Calu3 (cell line): ENCODE measurements at regions not wholly inside any gene's neighbourhood (a gene's known extent, or its start where the extent isn't known, plus 50 kb on each side); places are given as distances from the start of the nearest gene placed in this dataset.

Experiments used
- BruUV-seq: library from RNA; stranded (reverse); fragments of 400-500 nt; replicated peaks from 2 replicates; lab custom pipeline; 2021; lab: Mats Ljungman, UMichigan
- CTCF ChIA-PET: fragments of 300-600 bp; sonication (Branson Sonifier 250); formaldehyde crosslinking; loops from one replicate; lab custom pipeline; 2022; ENCODE audit warnings: antibody characterized with exemption; lab: Charles Lee
- DNase-seq: peaks from one replicate; pipeline ENCODE4 v3.0.0; 2022
- H3K27ac Mint-ChIP-seq: one replicate; pipeline ENCODE4 v1.8.0; 2022; ENCODE audit warnings: mixed read lengths; ENCODE audit not compliant: unreplicated experiment
- H3K27me3 Mint-ChIP-seq: one replicate; pipeline ENCODE4 v1.8.0; 2022; ENCODE audit warnings: mixed read lengths; ENCODE audit not compliant: unreplicated experiment
- H3K36me3 Mint-ChIP-seq: one replicate; pipeline ENCODE4 v1.8.0; 2022; ENCODE audit warnings: mild to moderate bottlenecking, moderate library complexity, mixed read lengths; ENCODE audit not compliant: insufficient read depth, unreplicated experiment
- H3K4me1 Mint-ChIP-seq: one replicate; pipeline ENCODE4 v1.8.0; 2022; ENCODE audit warnings: mild to moderate bottlenecking, low read depth, mixed read lengths; ENCODE audit not compliant: unreplicated experiment
- H3K4me3 Mint-ChIP-seq: one replicate; pipeline ENCODE4 v1.8.0; 2022; ENCODE audit warnings: mild to moderate bottlenecking, low read depth, moderate library complexity, mixed read lengths; ENCODE audit not compliant: unreplicated experiment
- H3K9me3 Mint-ChIP-seq: one replicate; pipeline ENCODE4 v1.8.0; 2022; ENCODE audit warnings: low read depth, mixed read lengths; ENCODE audit not compliant: unreplicated experiment
- intact Hi-C: fragments of 100-400 bp; cut with micrococcal nuclease; formaldehyde crosslinking; loops from one replicate; pipeline ENCODE4 v1.10.0; 2022; ENCODE audit not compliant: unreplicated experiment
- TF ChIP-seq, protein P1 (sequence below): fragments of 200-600 bp; IDR thresholded peaks from one replicate; pipeline ENCODE4 v1.8.0; 2022; ENCODE audit warnings: antibody characterized with exemption; ENCODE audit not compliant: unreplicated experiment

DNA sequence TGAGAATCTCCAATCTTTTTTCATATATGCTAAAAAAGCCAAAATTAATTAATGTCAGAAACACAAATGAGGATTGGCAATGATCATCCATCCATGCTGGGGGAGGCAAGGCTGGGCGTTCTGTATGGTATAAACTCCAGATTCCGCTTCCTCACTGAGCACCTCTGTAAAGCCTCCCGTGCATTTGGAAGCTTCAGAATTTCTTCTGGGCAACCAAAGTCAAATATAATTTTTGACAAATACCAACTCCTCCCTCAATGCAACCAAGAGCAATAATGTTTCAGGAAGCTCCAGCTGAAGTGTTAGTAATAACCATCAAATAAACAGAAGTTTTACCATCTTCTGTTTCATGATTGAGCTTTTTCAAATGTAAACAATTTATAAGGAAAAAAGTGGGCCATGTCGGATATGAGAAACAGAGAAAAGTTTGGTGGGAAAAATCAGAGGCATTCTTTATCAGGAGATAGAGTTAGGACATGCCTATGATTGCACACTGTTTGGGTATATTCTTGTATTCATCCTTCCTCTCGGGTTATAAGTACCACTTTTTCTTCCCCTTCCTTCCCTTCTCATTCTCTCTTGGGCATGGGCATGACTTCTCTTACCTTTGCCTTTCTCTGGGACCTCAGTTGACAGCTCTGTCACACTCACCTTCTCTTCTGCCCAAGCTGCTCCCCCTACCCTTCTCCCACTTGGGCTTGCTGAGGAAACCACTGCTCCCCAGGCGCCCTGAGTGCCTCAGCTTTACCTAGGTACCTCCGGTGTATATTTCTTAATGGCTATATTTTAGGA, 149.5 kb upstream of the ZEB2 start:
- Mint-ChIP-seq H3K27ac (no peak overlapping the region), H3K27me3 (no peaks in the 10 kb centered on the region), H3K4me3 (no peak overlapping the region), H3K4me1 (no peaks in the 10 kb centered on the region), H3K36me3 (no peaks in the 10 kb centered on the region), H3K9me3 (no peaks in the 10 kb centered on the region)
- BruUV-seq: no TSS peak
- CTCF ChIA-PET: no interaction called here
- no peak for DNase-seq
- TF ChIP-seq, protein P1, sequence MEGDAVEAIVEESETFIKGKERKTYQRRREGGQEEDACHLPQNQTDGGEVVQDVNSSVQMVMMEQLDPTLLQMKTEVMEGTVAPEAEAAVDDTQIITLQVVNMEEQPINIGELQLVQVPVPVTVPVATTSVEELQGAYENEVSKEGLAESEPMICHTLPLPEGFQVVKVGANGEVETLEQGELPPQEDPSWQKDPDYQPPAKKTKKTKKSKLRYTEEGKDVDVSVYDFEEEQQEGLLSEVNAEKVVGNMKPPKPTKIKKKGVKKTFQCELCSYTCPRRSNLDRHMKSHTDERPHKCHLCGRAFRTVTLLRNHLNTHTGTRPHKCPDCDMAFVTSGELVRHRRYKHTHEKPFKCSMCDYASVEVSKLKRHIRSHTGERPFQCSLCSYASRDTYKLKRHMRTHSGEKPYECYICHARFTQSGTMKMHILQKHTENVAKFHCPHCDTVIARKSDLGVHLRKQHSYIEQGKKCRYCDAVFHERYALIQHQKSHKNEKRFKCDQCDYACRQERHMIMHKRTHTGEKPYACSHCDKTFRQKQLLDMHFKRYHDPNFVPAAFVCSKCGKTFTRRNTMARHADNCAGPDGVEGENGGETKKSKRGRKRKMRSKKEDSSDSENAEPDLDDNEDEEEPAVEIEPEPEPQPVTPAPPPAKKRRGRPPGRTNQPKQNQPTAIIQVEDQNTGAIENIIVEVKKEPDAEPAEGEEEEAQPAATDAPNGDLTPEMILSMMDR: no peak
- intact Hi-C loops: no loop called here

DNA sequence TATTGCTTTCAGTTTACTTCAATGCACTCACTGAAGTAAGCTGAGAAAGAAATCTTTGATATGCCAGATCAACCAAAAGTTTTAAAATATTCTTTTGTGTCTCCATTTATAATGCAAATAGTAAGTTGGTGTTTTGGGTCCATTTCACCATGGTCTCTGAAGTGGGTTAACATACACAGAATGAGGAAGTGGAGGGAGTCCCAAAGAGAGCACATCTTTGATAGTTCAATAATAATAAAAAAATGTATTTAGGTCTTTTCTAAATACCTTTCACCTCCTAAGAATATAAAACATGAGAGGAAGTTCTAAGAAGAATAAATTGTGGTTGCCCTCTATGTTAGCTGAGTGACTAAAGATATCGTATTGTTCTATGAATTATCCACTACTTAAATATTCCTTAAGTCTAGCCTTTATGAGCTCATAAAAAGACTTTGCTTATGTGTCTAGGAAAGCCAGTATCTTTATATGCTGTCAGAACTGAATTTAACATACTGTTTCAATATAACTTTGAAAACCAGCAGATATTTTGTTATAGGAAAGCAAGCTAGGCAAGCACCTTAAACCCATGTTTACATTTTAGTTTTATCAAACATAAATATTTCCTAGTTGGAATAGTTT, 148.7 kb upstream of the ZEB2 start:
- intact Hi-C loops: no loop called here
- no peak overlapping the region for H3K4me3 Mint-ChIP-seq
- CTCF ChIA-PET: interaction anchor here (0.6 kb wide), 1 partner anchor 233 kb away, joined by 3 read pairs; no protein-coding TSS in a partner anchor
- no peak overlapping the region for H3K27ac Mint-ChIP-seq
- no TSS peak for BruUV-seq
- TF ChIP-seq, protein P1: no peak
- H3K36me3 Mint-ChIP-seq: no peaks in the 10 kb centered on the region
- H3K9me3 Mint-ChIP-seq: no peaks in the 10 kb centered on the region
- no peaks in the 10 kb centered on the region for H3K27me3 Mint-ChIP-seq
- DNase-seq: no peak
- H3K4me1 Mint-ChIP-seq: no peaks in the 10 kb centered on the region

GRCh38 chr2:144666032-144666431, 146.1 kb upstream of the ZEB2 start:
- no peaks in the 10 kb centered on the region for H3K27me3 Mint-ChIP-seq
- CTCF ChIA-PET: no interaction called here
- H3K36me3 Mint-ChIP-seq: no peaks in the 10 kb centered on the region
- no peak for DNase-seq
- no peaks in the 10 kb centered on the region for H3K9me3 Mint-ChIP-seq
- no peak overlapping the region for H3K27ac Mint-ChIP-seq
- no peak overlapping the region for H3K4me3 Mint-ChIP-seq
- BruUV-seq: no TSS peak
- no peaks in the 10 kb centered on the region for H3K4me1 Mint-ChIP-seq
- TF ChIP-seq, protein P1: no peak
- intact Hi-C loops: no loop called here

DNA sequence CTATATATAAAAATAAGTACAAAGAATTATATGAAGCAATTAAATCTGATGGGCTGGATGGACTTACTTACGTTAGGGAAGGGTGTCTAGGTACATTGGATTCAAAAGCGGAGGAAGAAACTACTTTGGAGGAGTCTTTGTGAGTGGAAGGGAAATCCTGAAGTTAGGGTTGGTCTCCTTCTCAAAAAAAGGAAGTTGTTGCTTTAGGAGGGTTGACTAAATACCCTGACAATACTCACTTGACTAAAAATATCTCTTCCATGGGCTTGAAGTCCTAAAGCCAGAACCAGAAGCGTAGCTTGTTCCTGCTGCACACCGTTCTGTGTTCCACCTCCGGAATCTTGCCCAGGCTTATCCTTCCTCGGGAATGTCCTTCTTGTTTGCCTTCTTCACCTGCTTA, 143.3 kb upstream of the ZEB2 start:
- CTCF ChIA-PET: no interaction called here
- no TSS peak for BruUV-seq

More for the DNA sequence above, 143.3 kb upstream of the ZEB2 start:
- no peak for DNase-seq
- Mint-ChIP-seq H3K27me3 (no peaks in the 10 kb centered on the region), H3K4me1 (no peaks in the 10 kb centered on the region), H3K27ac (no peak overlapping the region), H3K9me3 (no peaks in the 10 kb centered on the region), H3K36me3 (no peaks in the 10 kb centered on the region), H3K4me3 (no peak overlapping the region)
- intact Hi-C loops: no loop called here
- TF ChIP-seq, protein P1: no peak
